ENCODE measurements at regions not wholly inside any gene's neighbourhood (a gene's known extent, or its start where the extent isn't known, plus 50 kb on each side); places are given as distances from the start of the nearest gene placed in this dataset.

DNA sequence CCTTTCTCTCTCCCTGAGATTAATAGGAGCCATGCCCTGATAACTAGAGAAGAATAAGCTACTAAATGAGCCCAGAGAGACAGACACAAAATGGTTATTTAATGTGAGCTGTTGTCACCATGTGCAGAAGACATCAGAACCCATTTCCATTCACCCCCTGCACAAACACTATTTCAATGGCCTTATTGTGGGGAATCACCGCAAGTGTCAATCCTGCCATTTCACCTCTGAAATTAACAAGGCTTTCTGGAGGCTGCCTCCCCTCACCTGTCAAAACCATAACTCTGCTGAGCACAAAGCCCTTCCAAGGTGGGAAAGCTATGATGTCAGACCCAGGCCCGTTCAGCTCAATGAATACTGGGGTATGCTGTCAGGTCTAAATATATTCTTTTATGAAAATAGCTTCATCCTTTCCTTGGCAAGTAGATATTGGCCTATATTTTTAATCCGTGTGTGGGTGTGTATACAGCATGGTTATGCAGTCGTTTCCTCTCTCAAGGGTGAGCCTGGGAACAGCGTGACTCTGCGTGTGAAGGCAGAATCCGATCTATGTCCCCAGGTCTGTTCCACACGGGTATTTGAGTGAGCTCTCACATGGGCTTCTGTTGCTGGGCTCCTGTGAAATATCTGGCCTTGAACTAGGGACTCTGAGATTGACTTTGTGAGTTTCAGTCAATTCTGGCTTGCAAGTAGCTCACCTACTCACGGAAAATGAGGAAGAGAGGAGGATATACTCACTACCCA is 266.3 kb downstream of the FBXW7 start:
- 71% methylated on average over 9 of the region's 9 CpGs for WGBS
- H3K36me3 ChIP-seq (ENCODE audit: insufficient read depth): no peaks in the 10 kb centered on the region

GRCh38 chr4:152267811-152268210 is 268.1 kb downstream of the FBXW7 start:
- Histone ChIP-seq H3K4me1 (ENCODE audit: insufficient read depth) (no peaks in the 10 kb centered on the region), H3K27ac (ENCODE audit: low read depth) (no peak overlapping the region), H3K36me3 (ENCODE audit: insufficient read depth) (no peaks in the 10 kb centered on the region), H3K4me3 (ENCODE audit: low read depth, low read length) (no peak overlapping the region)
- 70% methylated on average over 3 of the region's 3 CpGs for WGBS
- DNase-seq (ENCODE audit: extremely low spot score): no peak

More for the DNA sequence above, 266.3 kb downstream of the FBXW7 start:
- DNase-seq (ENCODE audit: extremely low spot score): no peak
- Histone ChIP-seq H3K4me1 (ENCODE audit: insufficient read depth) (no peaks in the 10 kb centered on the region), H3K4me3 (ENCODE audit: low read depth, low read length) (no peak overlapping the region), H3K27ac (ENCODE audit: low read depth) (no peak overlapping the region)

DNA sequence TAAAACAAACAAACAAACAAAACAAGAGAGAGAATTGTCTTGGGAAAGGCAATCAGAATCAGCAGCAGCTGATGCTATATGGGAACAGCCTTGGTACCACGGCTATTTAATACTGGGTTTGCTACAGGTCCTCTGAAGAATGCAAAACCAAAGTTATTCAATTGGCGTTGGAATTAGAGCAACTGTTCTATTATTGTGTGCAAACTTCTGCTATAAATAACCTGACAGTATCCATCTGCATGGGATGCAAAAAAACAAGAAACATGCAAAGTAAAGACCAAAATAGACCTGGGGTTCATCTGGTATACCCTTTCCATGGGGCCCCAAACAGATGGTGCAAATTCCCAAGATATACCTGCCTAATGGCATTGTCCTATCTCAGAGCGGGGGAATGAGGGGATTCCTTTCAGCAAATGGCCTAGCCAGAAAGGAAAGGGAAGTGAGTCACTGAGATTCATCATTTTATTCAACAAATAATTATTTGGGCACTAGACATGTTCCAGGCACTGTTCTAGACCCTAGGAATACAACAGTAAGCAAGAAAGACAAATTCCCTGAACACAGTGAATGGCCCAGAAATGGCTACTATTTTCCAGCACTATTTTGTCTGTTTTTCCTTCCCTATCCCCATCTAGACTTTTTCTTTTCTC is 268.9 kb downstream of the FBXW7 start:
- WGBS: 91% methylated on average over 3 of the region's 3 CpGs
- H3K36me3 ChIP-seq (ENCODE audit: insufficient read depth): no peaks in the 10 kb centered on the region
- H3K4me3 ChIP-seq (ENCODE audit: low read depth, low read length): no peak overlapping the region
- no peak overlapping the region for H3K27ac ChIP-seq (ENCODE audit: low read depth)
- H3K4me1 ChIP-seq (ENCODE audit: insufficient read depth): no peaks in the 10 kb centered on the region
- DNase-seq (ENCODE audit: extremely low spot score): no peak

GRCh38 chr4:152265149-152265621 is 270.7 kb downstream of the FBXW7 start:
- peak; percentile 17 for DNase-seq (ENCODE audit: extremely low spot score)
- WGBS: 19% methylated on average over 14 of the region's 14 CpGs
- no peaks in the 10 kb centered on the region for H3K36me3 ChIP-seq (ENCODE audit: insufficient read depth)

GRCh38 chr4:152264106-152264505 is 271.8 kb downstream of the FBXW7 start:
- Histone ChIP-seq H3K27ac (ENCODE audit: low read depth) (no peak overlapping the region), H3K36me3 (ENCODE audit: insufficient read depth) (no peaks in the 10 kb centered on the region), H3K4me3 (ENCODE audit: low read depth, low read length) (no peak overlapping the region), H3K4me1 (ENCODE audit: insufficient read depth) (no peaks in the 10 kb centered on the region)
- 90% methylated on average over 5 of the region's 5 CpGs for WGBS
- DNase-seq (ENCODE audit: extremely low spot score): no peak

More at GRCh38 chr4:152265149-152265621, 270.7 kb downstream of the FBXW7 start:
- Histone ChIP-seq H3K4me3 (ENCODE audit: low read depth, low read length) (no peak overlapping the region), H3K27ac (ENCODE audit: low read depth) (no peak overlapping the region), H3K4me1 (ENCODE audit: insufficient read depth) (no peaks in the 10 kb centered on the region)

GRCh38 chr4:152259866-152260265 is 276.0 kb downstream of the FBXW7 start:
- WGBS: 74% methylated on average over 1 of the region's 1 CpG
- DNase-seq (ENCODE audit: extremely low spot score): no peak
- no peak overlapping the region for H3K4me3 ChIP-seq (ENCODE audit: low read depth, low read length)
- no peak overlapping the region for H3K27ac ChIP-seq (ENCODE audit: low read depth)
- H3K4me1 ChIP-seq (ENCODE audit: insufficient read depth): no peaks in the 10 kb centered on the region
- no peaks in the 10 kb centered on the region for H3K36me3 ChIP-seq (ENCODE audit: insufficient read depth)

DNA sequence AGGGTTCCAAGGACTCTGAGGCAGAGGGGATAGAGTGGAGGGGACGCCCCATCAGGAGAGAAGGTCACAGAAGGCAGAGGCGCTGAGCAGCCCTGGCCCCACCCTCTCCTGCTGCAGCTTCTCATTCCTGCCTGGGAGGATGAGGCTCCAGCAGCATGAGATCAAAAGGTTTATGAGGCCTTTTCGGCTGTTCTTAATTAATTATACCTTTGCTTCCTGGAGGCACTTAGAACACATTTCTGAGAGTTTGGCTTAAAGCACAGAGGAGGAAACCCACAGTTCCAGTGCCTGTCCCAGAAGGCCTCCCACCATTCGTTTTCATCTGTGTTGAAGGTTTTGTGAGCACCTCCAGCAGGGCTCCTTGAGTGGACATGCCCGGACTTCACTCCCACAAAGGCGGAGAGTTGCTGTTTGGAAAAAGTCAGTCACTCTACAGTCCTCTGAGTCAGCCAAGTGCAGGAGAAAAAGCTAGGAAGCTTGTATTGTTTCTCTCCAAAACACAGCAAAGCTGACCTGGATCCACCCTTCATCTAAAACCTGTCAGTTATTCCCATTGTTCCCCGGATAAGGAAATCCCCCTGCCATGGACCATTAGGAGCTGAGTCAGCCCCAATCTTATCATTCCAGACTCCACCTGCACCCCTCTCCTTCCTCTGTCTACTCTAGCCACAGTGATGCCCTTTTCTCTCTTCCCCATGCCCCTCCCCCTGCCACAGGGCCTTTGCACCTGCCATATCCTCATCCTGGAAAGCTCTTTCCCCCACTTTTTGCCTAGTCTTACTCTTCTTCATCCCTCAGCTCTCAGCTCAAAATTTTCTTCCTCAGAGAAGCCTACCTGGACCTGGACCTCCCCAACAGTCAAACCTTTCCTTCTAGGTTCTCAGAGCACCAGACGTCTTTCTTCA is 276.8 kb downstream of the FBXW7 start:
- no peaks in the 10 kb centered on the region for H3K4me1 ChIP-seq (ENCODE audit: insufficient read depth)
- WGBS: 56% methylated on average over 8 of the region's 8 CpGs
- H3K27ac ChIP-seq (ENCODE audit: low read depth): no peak overlapping the region
- no peak overlapping the region for H3K4me3 ChIP-seq (ENCODE audit: low read depth, low read length)
- H3K36me3 ChIP-seq (ENCODE audit: insufficient read depth): no peaks in the 10 kb centered on the region
- DNase-seq (ENCODE audit: extremely low spot score): peak; percentile 17

DNA sequence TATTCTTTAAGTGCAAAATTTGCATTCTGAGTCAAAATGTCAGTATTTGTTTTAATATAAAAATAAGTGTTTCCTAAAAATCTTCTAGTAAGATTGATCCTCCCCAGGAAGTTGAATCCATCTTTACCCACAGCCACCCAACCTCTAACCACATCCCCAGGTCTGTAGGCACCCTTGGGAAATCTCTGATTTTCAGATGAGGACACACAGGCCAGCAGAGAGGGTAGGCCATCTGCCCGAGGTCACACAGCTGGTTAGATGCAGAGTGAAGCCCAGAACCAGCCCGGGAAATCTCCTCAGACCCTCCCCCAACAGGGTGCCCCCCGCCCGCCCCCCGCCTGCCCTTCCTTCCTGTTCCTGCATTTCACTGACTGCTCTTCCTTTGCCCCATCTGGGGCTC is 277.5 kb downstream of the FBXW7 start:
- no peak overlapping the region for H3K27ac ChIP-seq (ENCODE audit: low read depth)
- H3K4me3 ChIP-seq (ENCODE audit: low read depth, low read length): no peak overlapping the region
- no peaks in the 10 kb centered on the region for H3K4me1 ChIP-seq (ENCODE audit: insufficient read depth)
- DNase-seq (ENCODE audit: extremely low spot score): no peak
- WGBS: 72% methylated on average over 5 of the region's 5 CpGs
- no peaks in the 10 kb centered on the region for H3K36me3 ChIP-seq (ENCODE audit: insufficient read depth)

GRCh38 chr4:152257601-152258066 is 278.3 kb downstream of the FBXW7 start:
- Histone ChIP-seq H3K27ac (ENCODE audit: low read depth) (no peak overlapping the region), H3K4me3 (ENCODE audit: low read depth, low read length) (no peak overlapping the region), H3K4me1 (ENCODE audit: insufficient read depth) (no peaks in the 10 kb centered on the region), H3K36me3 (ENCODE audit: insufficient read depth) (no peaks in the 10 kb centered on the region)
- WGBS: 57% methylated on average over 5 of the region's 5 CpGs
- no peak for DNase-seq (ENCODE audit: extremely low spot score)

- Histone ChIP-seq H3K4me3 (ENCODE audit: low read depth, low read length) (no peak overlapping the region), H3K4me1 (ENCODE audit: insufficient read depth) (no peaks in the 10 kb centered on the region), H3K36me3 (ENCODE audit: insufficient read depth) (no peaks in the 10 kb centered on the region), H3K27ac (ENCODE audit: low read depth) (no peak overlapping the region)
- no peak for DNase-seq (ENCODE audit: extremely low spot score)
- whole genome bisulfite sequencing: 82% methylated on average over 3 of the region's 3 CpGs
Measured at GRCh38 chr4:152256996-152257395, 278.9 kb downstream of the FBXW7 start.

GRCh38 chr4:152255437-152255836 is 280.5 kb downstream of the FBXW7 start:
- Histone ChIP-seq H3K4me3 (ENCODE audit: low read depth, low read length) (no peak overlapping the region), H3K36me3 (ENCODE audit: insufficient read depth) (no peaks in the 10 kb centered on the region), H3K4me1 (ENCODE audit: insufficient read depth) (no peaks in the 10 kb centered on the region), H3K27ac (ENCODE audit: low read depth) (no peak overlapping the region)
- WGBS: 61% methylated on average over 4 of the region's 4 CpGs
- DNase-seq (ENCODE audit: extremely low spot score): no peak

DNA sequence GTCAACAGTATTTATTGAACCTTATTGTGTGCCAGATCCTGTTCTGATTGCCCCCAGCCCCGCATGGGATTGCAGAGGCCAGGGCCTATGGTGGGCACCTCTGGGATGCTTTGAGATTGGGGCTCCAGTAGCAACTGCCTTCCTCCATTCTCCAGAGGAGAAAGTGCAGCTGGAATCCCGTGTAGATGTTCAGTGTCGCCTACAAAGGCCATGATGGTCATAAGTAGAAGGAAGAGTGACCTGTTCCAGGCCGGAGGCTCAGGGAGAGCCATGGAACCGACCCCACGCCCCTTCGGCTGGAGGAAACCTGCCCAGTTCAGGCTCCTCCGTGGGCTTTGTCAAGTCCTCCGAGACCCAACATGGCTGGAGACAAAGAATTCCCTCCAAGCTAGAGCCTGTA is 287.5 kb downstream of the FBXW7 start:
- Histone ChIP-seq H3K36me3 (ENCODE audit: insufficient read depth) (no peaks in the 10 kb centered on the region), H3K4me1 (ENCODE audit: insufficient read depth) (no peaks in the 10 kb centered on the region), H3K4me3 (ENCODE audit: low read depth, low read length) (no peak overlapping the region), H3K27ac (ENCODE audit: low read depth) (no peak overlapping the region)
- DNase-seq (ENCODE audit: extremely low spot score): no peak
- 91% methylated on average over 9 of the region's 9 CpGs for WGBS

GRCh38 chr4:152247271-152247975 is 288.5 kb downstream of the FBXW7 start:
- Histone ChIP-seq H3K27ac (ENCODE audit: low read depth) (no peak overlapping the region), H3K4me3 (ENCODE audit: low read depth, low read length) (no peak overlapping the region), H3K4me1 (ENCODE audit: insufficient read depth) (no peaks in the 10 kb centered on the region), H3K36me3 (ENCODE audit: insufficient read depth) (no peaks in the 10 kb centered on the region)
- WGBS: 81% methylated on average over 19 of the region's 19 CpGs
- DNase-seq (ENCODE audit: extremely low spot score): no peak

All from urinary bladder (tissue), 3 donors.